Loucy (cell line): ENCODE measurements at regions not wholly inside any gene's neighbourhood (a gene's known extent, or its start where the extent isn't known, plus 50 kb on each side); places are given as distances from the start of the nearest gene placed in this dataset.

Experiments
- H2AFZ ChIP-seq: fragments of 200-600 bp; sonication (generic); 2 replicates; pipeline ENCODE4 v1.6.0; 2016; ENCODE audit warnings: antibody characterized with exemption, mild to moderate bottlenecking, low read length, moderate library complexity
- H3F3A ChIP-seq: fragments of 200-600 bp; 2 replicates; pipeline ENCODE4 v1.6.0; 2016; ENCODE audit warnings: antibody characterized with exemption, low read depth, mild to moderate bottlenecking
- H3K27me3 ChIP-seq: fragments of 200-600 bp; sonication (generic); 2 replicates; pipeline ENCODE4 v1.6.1; 2014; ENCODE audit warnings: low read length, mild to moderate bottlenecking; ENCODE audit not compliant: insufficient read depth, poor library complexity, severe bottlenecking
- H3K36me3 ChIP-seq: fragments of 200-600 bp; sonication (generic); 2 replicates; pipeline ENCODE4 v1.6.1; 2016; ENCODE audit warnings: low read length; ENCODE audit not compliant: insufficient read depth
- H3K4me1 ChIP-seq: fragments of 200-600 bp; sonication (generic); 2 replicates; pipeline ENCODE4 v1.5.1; 2014; ENCODE audit warnings: low read length, mild to moderate bottlenecking; ENCODE audit not compliant: insufficient read depth, poor library complexity, severe bottlenecking
- H3K4me2 ChIP-seq: fragments of 200-600 bp; sonication (generic); 2 replicates; pipeline ENCODE4 v1.6.0; 2014; ENCODE audit warnings: antibody characterized with exemption, low read length, low read depth, mild to moderate bottlenecking; ENCODE audit not compliant: poor library complexity, severe bottlenecking
- H3K4me3 ChIP-seq: fragments of 200-600 bp; sonication (generic); 2 replicates; pipeline ENCODE4 v1.5.1; 2014; ENCODE audit warnings: low read length, mild to moderate bottlenecking, mixed read lengths; ENCODE audit not compliant: poor library complexity, severe bottlenecking
- H3K79me2 ChIP-seq: fragments of 200-600 bp; sonication (generic); 2 replicates; pipeline ENCODE4 v1.6.1; 2014; ENCODE audit warnings: low read length; ENCODE audit not compliant: insufficient read depth
- H3K9ac ChIP-seq: fragments of 200-600 bp; sonication (generic); 2 replicates; pipeline ENCODE4 v1.6.0; 2014; ENCODE audit warnings: mild to moderate bottlenecking, low read depth, low read length, moderate library complexity; ENCODE audit not compliant: poor library complexity, severe bottlenecking
- H3K9me2 ChIP-seq: fragments of 200-600 bp; sonication (generic); replicated peaks from 2 replicates; pipeline ENCODE4 v1.6.1; 2016; ENCODE audit warnings: low read depth, low read length, mixed read lengths
- H3K9me3 ChIP-seq: fragments of 200-600 bp; sonication (generic); 2 replicates; pipeline ENCODE4 v1.6.1; 2014; ENCODE audit warnings: mild to moderate bottlenecking, antibody characterized with exemption, low read length, low read depth; ENCODE audit not compliant: insufficient read depth
- H4K20me1 ChIP-seq: fragments of 200-600 bp; sonication (generic); 2 replicates; pipeline ENCODE4 v1.6.0; 2014; ENCODE audit warnings: antibody characterized with exemption, low read length, mild to moderate bottlenecking; ENCODE audit not compliant: insufficient read depth, poor library complexity, severe bottlenecking
- EZH2phosphoT487 ChIP-seq: fragments of 200-600 bp; IDR thresholded peaks from 2 replicates; pipeline ENCODE4 v1.6.1; 2018; ENCODE audit warnings: antibody characterized with exemption, mild to moderate bottlenecking, moderate library complexity, borderline replicate concordance
- TF ChIP-seq, protein P1 (sequence below): fragments of 200-600 bp; sonication (generic); conservative IDR thresholded peaks from 2 replicates; pipeline ENCODE4 v1.5.1; 2014; ENCODE audit warnings: mild to moderate bottlenecking, antibody characterized with exemption, low read length

DNA sequence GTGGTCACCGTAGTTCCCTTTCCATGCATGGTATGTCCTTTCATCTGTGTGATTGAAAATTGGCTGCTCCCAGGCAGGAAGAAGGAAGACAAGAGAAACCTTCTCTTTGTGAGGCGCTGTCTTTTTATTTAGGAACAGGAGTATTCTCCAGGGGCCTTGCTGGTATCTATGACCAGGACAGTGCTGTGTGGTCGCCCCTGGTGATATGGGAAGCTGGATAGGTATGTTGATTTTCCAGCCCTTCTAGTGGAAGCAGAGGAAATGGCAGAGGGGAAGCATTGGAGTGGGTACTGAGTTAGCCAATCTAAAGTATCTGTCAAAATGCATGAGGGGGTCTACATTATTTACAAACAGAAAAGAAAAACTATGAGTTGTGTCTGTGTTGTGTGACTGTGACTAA, 226.6 kb downstream of the MTX2 start:
- Histone ChIP-seq H3K36me3 (no peaks in the 10 kb centered on the region), H3K4me3 (no peak overlapping the region), H3K4me2 (no peak overlapping the region), H3K4me1 (peaks cover 31% of the 10 kb centered on the region), H4K20me1 (no peaks in the 10 kb centered on the region), H3K9ac (no peak overlapping the region), H3K27me3 (no peaks in the 10 kb centered on the region), H3K9me3 (no peaks in the 10 kb centered on the region), H3K79me2 (no peaks in the 10 kb centered on the region), H2AFZ (no peak overlapping the region), H3K9me2 (no peaks in the 10 kb centered on the region), H3F3A (peaks cover 7% of the 10 kb centered on the region; the same call in 1 of the 2 replicates)
- TF ChIP-seq EZH2phosphoT487 = no peak
- TF ChIP-seq, protein P1, sequence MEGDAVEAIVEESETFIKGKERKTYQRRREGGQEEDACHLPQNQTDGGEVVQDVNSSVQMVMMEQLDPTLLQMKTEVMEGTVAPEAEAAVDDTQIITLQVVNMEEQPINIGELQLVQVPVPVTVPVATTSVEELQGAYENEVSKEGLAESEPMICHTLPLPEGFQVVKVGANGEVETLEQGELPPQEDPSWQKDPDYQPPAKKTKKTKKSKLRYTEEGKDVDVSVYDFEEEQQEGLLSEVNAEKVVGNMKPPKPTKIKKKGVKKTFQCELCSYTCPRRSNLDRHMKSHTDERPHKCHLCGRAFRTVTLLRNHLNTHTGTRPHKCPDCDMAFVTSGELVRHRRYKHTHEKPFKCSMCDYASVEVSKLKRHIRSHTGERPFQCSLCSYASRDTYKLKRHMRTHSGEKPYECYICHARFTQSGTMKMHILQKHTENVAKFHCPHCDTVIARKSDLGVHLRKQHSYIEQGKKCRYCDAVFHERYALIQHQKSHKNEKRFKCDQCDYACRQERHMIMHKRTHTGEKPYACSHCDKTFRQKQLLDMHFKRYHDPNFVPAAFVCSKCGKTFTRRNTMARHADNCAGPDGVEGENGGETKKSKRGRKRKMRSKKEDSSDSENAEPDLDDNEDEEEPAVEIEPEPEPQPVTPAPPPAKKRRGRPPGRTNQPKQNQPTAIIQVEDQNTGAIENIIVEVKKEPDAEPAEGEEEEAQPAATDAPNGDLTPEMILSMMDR = no peak

DNA sequence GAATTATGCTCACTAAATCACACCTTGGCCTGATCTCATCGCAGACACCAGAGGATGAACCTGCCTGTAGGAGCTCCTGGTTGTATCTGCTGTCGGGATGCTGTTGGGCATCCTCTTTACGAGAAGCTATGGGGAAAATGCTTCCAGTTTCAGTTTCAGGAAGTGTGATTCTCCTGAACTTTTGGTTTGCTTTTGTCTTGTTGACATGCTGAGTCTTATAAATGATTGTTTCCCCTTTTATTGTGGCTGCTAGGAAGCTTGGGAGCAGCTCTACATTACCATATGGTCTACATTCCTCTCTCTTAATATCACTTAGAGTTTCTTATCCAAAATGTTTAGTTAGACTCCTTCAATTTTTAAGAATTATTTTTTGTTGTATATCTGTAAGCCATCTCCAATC, 227.5 kb downstream of the MTX2 start:
- Histone ChIP-seq H3K79me2 (no peaks in the 10 kb centered on the region), H3K9ac (no peak overlapping the region), H4K20me1 (no peaks in the 10 kb centered on the region), H3K36me3 (no peaks in the 10 kb centered on the region), H3K4me3 (no peak overlapping the region), H2AFZ (no peak overlapping the region; the same call in 1 of the 2 replicates), H3K4me2 (no peak overlapping the region), H3K9me3 (no peaks in the 10 kb centered on the region), H3K4me1 (peaks cover 23% of the 10 kb centered on the region), H3F3A (peaks cover 1% of the 10 kb centered on the region; the same call in 1 of the 2 replicates), H3K9me2 (no peaks in the 10 kb centered on the region), H3K27me3 (no peaks in the 10 kb centered on the region)
- TF ChIP-seq, protein P1 = no peak
- TF ChIP-seq EZH2phosphoT487 = no peak

DNA sequence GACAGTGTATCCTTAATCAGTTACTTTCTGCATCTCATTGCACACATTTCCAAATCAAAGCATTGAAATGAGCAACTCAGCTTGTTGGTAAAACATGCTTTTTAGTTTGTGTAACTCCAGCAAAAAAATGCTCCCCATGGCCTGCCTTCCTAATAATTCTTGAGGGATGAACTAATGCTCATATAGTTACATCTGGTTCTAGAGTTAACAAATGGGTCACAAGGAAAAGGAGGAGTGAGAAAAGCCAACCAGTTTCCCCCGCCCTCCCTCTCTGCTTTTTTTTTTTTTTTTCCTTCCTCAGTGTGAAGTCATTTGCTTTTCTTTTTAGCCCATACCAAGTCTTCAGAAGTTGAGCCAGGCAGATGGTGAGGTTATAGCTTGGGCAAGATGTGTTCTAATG, 231.7 kb downstream of the MTX2 start:
- H2AFZ ChIP-seq = no peak overlapping the region
- H4K20me1 ChIP-seq = no peaks in the 10 kb centered on the region
- H3K9me3 ChIP-seq = no peaks in the 10 kb centered on the region
- no peaks in the 10 kb centered on the region for H3K36me3 ChIP-seq
- H3K27me3 ChIP-seq = no peaks in the 10 kb centered on the region
- no peaks in the 10 kb centered on the region for H3K79me2 ChIP-seq
- H3K4me3 ChIP-seq = no peak overlapping the region
- H3K9me2 ChIP-seq = no peaks in the 10 kb centered on the region
- TF ChIP-seq, protein P1 = no peak
- no peak for TF ChIP-seq EZH2phosphoT487
- H3F3A ChIP-seq = no peaks in the 10 kb centered on the region
- no peak overlapping the region for H3K9ac ChIP-seq
- H3K4me2 ChIP-seq = no peak overlapping the region
- H3K4me1 ChIP-seq = no peaks in the 10 kb centered on the region
